Omental fat pad (tissue), 3 donors: ENCODE measurements at regions not wholly inside any gene's neighbourhood (a gene's known extent, or its start where the extent isn't known, plus 50 kb on each side); places are given as distances from the start of the nearest gene placed in this dataset.
"Not testable (repeated sequence)": the region's sequence is repeated elsewhere in the genome, so short reads cannot be mapped to it uniquely, and the experiment has no call there.

Source experiments
- ATAC-seq: fragments of 150-250 bp; one replicate; pipeline ENCODE4 v1.9.1; 2016; ENCODE audit warnings: mild to moderate bottlenecking, moderate library complexity; ENCODE audit not compliant: low FRiP score
- DNase-seq: peaks from one replicate; pipeline ENCODE4 v3.0.0-alpha.2; 2019; ENCODE audit warnings: low spot score
- TF ChIP-seq, protein P1 (sequence below), 3 donors: fragments of 450-650 bp; IDR thresholded peaks; one replicate each; pipeline ENCODE4 v1.5.1; 2016 to 2017; ENCODE audit warnings: antibody characterized with exemption in 3 of 3, mild to moderate bottlenecking in 3 of 3, moderate library complexity in 2 of 3

DNA sequence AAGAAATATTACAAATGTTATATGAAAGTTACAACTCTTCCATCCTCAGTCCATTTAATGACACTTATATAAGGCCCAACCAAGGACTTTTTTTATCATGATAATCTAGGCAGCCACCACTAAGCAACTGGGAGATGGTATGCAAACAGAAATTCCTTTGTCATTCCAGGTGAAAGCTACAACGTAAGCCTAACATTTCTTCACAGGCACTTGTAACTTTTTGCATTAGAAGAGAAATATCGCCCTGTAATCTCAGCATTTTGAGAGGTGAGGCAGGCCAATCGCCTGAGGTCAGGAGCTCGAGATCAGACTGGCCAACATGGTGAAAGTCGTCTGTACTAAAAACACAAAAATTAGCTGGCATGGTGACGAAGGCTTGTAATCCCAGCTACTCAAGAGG is 581.2 kb upstream of the SLC8A1 start:
- DNase-seq (no peak), ATAC-seq (no peak)
- TF ChIP-seq, protein P1, sequence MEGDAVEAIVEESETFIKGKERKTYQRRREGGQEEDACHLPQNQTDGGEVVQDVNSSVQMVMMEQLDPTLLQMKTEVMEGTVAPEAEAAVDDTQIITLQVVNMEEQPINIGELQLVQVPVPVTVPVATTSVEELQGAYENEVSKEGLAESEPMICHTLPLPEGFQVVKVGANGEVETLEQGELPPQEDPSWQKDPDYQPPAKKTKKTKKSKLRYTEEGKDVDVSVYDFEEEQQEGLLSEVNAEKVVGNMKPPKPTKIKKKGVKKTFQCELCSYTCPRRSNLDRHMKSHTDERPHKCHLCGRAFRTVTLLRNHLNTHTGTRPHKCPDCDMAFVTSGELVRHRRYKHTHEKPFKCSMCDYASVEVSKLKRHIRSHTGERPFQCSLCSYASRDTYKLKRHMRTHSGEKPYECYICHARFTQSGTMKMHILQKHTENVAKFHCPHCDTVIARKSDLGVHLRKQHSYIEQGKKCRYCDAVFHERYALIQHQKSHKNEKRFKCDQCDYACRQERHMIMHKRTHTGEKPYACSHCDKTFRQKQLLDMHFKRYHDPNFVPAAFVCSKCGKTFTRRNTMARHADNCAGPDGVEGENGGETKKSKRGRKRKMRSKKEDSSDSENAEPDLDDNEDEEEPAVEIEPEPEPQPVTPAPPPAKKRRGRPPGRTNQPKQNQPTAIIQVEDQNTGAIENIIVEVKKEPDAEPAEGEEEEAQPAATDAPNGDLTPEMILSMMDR (IDR thresholded peaks at IDR 0.05) = no peak

DNA sequence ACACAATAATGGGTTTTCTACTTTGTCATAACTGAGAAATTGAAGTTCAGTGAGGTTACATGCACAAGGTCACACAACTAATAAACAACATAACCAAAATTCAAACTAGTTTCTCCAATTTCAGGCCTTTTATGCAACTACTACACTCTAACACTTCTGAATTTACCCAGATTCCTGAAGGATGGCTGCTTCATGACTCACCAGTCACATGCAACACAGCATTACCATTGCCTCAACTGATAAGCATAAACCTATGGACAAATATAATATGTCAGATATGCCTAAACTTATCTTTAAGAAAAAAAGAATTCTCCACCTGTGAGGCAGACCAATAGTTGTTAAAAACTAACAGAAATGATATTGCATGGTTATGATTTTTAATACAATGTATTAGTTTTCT is 586.5 kb upstream of the SLC8A1 start:
- ATAC-seq (no peak), DNase-seq (no peak)
- TF ChIP-seq, protein P1 (IDR thresholded peaks at IDR 0.05) = no peak

DNA sequence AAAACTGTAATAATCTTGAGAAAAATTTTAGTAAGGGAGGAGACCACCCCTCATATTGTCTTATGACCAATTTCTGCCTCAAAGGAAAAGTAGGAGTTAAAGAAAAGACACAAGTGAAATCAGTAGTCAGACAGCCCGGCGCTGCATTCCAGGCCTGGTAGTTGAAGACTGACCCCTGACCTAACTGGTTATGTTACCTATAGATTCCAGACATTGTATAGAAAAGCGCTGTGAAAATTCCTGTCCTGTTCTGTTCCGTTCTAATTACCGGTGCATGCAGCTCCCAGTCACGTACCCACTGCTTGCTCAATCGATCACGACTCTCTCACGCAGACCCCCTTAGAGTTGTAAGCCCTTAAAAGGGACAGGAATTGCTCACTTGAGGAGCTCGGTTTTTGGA is 587.9 kb upstream of the SLC8A1 start:
- DNase-seq = not testable (repeated sequence)

DNA sequence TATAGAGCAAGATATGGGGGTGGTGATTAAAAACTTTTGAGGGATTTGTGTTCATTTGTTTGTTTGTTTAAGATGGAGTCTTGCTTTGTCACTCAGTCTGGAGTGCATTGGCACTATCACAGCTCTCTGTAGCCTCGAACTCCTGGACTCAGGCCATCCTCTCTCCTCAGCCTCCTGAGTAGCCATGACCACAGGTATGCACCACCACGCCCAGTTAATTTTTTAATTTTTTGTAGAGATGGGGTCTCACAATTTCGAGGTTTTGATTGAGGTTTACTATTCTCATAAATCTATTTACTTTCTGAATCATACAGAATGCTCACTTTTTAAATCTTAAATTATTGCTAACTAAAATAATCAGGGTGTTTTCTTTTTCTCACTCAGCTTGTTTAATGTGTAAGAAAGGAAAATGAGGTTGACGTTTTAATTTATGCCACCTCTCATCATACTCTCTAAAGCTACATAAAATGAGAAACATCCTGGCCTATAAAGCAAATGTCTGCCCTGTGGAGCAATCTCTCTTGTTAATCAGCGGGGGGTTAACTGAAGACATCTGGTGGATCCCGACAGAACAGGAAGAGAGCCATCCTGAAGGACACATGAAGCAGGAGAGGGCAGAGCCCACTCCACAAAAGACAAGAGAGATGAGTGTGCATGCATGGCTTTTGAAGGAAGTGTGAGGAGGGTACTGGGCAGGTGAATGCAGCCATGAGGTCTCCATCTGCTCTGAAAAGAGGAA is 589.1 kb upstream of the SLC8A1 start:
- TF ChIP-seq, protein P1 (IDR thresholded peaks at IDR 0.05) = no peak
- ATAC-seq = no peak
- DNase-seq = no peak

More for the DNA sequence above, 587.9 kb upstream of the SLC8A1 start:
- not testable (repeated sequence) for ATAC-seq

DNA sequence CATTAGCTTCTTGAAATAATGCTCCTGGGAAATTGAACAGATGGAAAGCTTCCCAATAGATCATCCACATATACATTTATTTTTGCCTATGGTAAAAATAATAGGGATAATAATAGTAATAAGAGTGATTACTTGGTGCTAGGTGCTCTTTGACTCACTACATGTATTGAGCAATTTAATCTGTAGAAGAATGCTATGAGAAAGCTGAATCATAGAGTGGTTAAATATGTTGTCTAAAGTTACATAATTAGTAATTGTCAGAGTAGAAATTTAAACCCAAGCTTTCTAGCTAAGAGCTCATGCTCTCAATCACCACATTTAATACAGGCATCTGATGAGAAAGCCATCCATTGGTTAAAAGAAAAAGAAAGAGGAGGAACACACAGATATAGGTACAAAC is 590.5 kb upstream of the SLC8A1 start:
- TF ChIP-seq, protein P1 (IDR thresholded peaks at IDR 0.05) = no peak
- no peak for ATAC-seq
- no peak for DNase-seq

DNA sequence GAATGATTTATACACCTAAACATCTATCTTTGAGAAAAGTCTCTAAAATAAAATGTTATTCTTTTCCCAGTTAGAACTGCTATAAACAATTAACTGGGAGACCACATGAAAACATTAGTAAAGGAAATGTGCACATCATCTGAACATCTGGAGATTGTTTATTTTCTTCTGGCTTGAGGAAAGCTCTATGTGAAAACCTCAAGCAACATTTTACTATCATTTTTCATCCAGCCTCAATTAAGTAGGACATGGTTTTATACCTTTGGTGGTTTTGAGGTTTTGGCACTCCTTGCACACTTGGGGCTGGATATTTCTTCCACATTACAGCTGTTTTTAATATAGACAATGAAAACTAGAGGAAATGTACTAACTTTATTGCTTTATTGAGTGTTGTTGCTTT is 609.5 kb upstream of the SLC8A1 start:
- ATAC-seq = no peak
- no peak for DNase-seq
- TF ChIP-seq, protein P1 (IDR thresholded peaks at IDR 0.05) = no peak

GRCh38 chr2:41062336-41062735 is 610.4 kb upstream of the SLC8A1 start:
- DNase-seq (no peak), ATAC-seq (no peak)
- TF ChIP-seq, protein P1 (IDR thresholded peaks at IDR 0.05) = no peak
